ENCODE measurements at regions not wholly inside any gene's neighbourhood (a gene's known extent, or its start where the extent isn't known, plus 50 kb on each side); places are given as distances from the start of the nearest gene placed in this dataset.

GRCh38 chr15:70192041-70192440 lies 94.3 kb upstream of the TLE3 start:
- peaks cover 6% of the 10 kb centered on the region; the same call in 1 of the 2 replicates for H4K20me1 ChIP-seq (replicated peaks; ENCODE audit: control insufficient read depth, insufficient read depth, low read length)
- WGBS (ENCODE audit: insufficient coverage, low coverage, missing lambda C conversion rate): 0% methylated on average over 3 of the region's 3 CpGs
- H3K9ac ChIP-seq (ENCODE audit: insufficient read depth in 1 of 2, low read depth in 2 of 2, low read length in 2 of 2): no peak overlapping the region
- H3K4me2 ChIP-seq (ENCODE audit: insufficient read depth, low read length): no peak overlapping the region
- BruUV-seq (replicated peaks): no TSS peak
- no peak for FAIRE-seq
- no peak overlapping the region for H2AFZ ChIP-seq (ENCODE audit: low read depth, low read length)
- H3K4me1 ChIP-seq (replicated peaks in 1 of 2; ENCODE audit: control insufficient read depth in 2 of 2, insufficient read depth in 2 of 2, low read length in 2 of 2): peaks cover 0 to 10% of the 10 kb centered on the region in 2 experiments; a peak in 2 of 5 replicates
- no peaks in the 10 kb centered on the region for H3K9me3 ChIP-seq (replicated peaks; ENCODE audit: control insufficient read depth, insufficient read depth, low read depth, low read length)
- no peak for TF ChIP-seq ETV5 (CRISPR knock-in tag; IDR thresholded peaks at IDR 0.05; ENCODE audit: low read depth)
- TF ChIP-seq, protein P1, sequence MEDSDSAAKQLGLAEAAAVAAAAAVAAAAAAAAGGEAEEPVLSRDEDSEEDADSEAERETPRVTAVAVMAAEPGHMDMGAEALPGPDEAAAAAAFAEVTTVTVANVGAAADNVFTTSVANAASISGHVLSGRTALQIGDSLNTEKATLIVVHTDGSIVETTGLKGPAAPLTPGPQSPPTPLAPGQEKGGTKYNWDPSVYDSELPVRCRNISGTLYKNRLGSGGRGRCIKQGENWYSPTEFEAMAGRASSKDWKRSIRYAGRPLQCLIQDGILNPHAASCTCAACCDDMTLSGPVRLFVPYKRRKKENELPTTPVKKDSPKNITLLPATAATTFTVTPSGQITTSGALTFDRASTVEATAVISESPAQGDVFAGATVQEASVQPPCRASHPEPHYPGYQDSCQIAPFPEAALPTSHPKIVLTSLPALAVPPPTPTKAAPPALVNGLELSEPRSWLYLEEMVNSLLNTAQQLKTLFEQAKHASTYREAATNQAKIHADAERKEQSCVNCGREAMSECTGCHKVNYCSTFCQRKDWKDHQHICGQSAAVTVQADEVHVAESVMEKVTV (CRISPR knock-in tag; IDR thresholded peaks at IDR 0.05): no peak
- no peak for TF ChIP-seq UBTF (IDR thresholded peaks at IDR 0.05; ENCODE audit: borderline replicate concordance in 1 of 2, low read depth in 2 of 2, low read length in 2 of 2)
- TF ChIP-seq NR2F6 (CRISPR knock-in tag; IDR thresholded peaks at IDR 0.05): no peak
- TF ChIP-seq FOXK2 (conservative IDR thresholded peaks at IDR 0.05 in 1 of 2, IDR thresholded peaks at IDR 0.05 in 1 of 2; ENCODE audit: low read depth in 2 of 2): no peak
- TF ChIP-seq, protein P2, sequence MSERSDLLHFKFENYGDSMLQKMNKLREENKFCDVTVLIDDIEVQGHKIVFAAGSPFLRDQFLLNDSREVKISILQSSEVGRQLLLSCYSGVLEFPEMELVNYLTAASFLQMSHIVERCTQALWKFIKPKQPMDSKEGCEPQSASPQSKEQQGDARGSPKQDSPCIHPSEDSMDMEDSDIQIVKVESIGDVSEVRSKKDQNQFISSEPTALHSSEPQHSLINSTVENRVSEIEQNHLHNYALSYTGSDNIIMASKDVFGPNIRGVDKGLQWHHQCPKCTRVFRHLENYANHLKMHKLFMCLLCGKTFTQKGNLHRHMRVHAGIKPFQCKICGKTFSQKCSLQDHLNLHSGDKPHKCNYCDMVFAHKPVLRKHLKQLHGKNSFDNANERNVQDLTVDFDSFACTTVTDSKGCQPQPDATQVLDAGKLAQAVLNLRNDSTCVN (CRISPR knock-in tag; IDR thresholded peaks at IDR 0.05): no peak
- no peak for TF ChIP-seq CTCF (IDR thresholded peaks at IDR 0.05 in 2 of 3, conservative IDR thresholded peaks at IDR 0.05 in 1 of 3; ENCODE audit: insufficient read depth in 2 of 3, low read depth in 1 of 3, low read length in 3 of 3)
- TF ChIP-seq PHB2 (IDR thresholded peaks at IDR 0.05; ENCODE audit: low read depth): no peak
- no peak for TF ChIP-seq FOXM1 (IDR thresholded peaks at IDR 0.05; ENCODE audit: low read depth)
- no peak for TF ChIP-seq FOXM1 (CRISPR knock-in tag; IDR thresholded peaks at IDR 0.05; ENCODE audit: low read depth)
- H3K27me3 ChIP-seq (ENCODE audit: control insufficient read depth in 2 of 2, insufficient read depth in 2 of 2, low read length in 2 of 2): peaks cover 32 to 90% of the 10 kb centered on the region in 2 experiments
- POLR2A ChIA-PET: no interaction called here
- H3K4me3 ChIP-seq: no peak overlapping the region
- CTCF ChIA-PET (ENCODE audit: low intra/inter-chr PET ratio): no interaction called here
- intact Hi-C loops (cut with micrococcal nuclease) (no loop called here), in situ Hi-C loops (cut with MboI) (no loop called here)
- H3K36me3 ChIP-seq (ENCODE audit: control insufficient read depth, insufficient read depth, low read length): no peaks in the 10 kb centered on the region
- peaks cover 3% of the 10 kb centered on the region for H3K9me1 ChIP-seq (ENCODE audit: control insufficient read depth, insufficient read depth, low read length)
- no peaks in the 10 kb centered on the region for H3K79me2 ChIP-seq (ENCODE audit: control insufficient read depth, insufficient read depth, low read length)
- DNase-seq (ENCODE audit: extremely low read depth in 1 of 4, low spot score in 3 of 4): no peak
- no peak for ATAC-seq
- no peak overlapping the region for H3K27ac ChIP-seq (ENCODE audit: extremely low read depth, low read depth, low read length)
